ENCODE measurements at regions not wholly inside any gene's neighbourhood (a gene's known extent, or its start where the extent isn't known, plus 50 kb on each side); places are given as distances from the start of the nearest gene placed in this dataset.
A peak's percentile ranks its signal among the peaks of the same experiment; 100 is the strongest.

- H3K4me3 ChIP-seq (ENCODE audit: low read depth, low read length, poor library complexity, severe bottlenecking), result no peak overlapping the region
- ChIA-PET CTCF (no interaction called here), POLR2A (ENCODE audit: low non-redundant PET) (no interaction called here)
- H3K36me3 ChIP-seq (ENCODE audit: insufficient read depth, low read length, poor library complexity, severe bottlenecking), result no peaks in the 10 kb centered on the region
- TF ChIP-seq CTCF (conservative IDR thresholded peaks at IDR 0.05; ENCODE audit: low read depth, low read length), result no peak
- no peaks in the 10 kb centered on the region for H3K27me3 ChIP-seq (replicated peaks; ENCODE audit: insufficient read depth, low read depth, low read length, poor library complexity)
- no TSS peak for BruUV-seq (replicated peaks)
- intact Hi-C loops (cut with micrococcal nuclease; ENCODE audit: unreplicated experiment), result no loop called here
- H3K9me3 ChIP-seq (ENCODE audit: low read depth, low read length, poor library complexity, severe bottlenecking), result no peaks in the 10 kb centered on the region
- H3K4me1 ChIP-seq (ENCODE audit: insufficient read depth, low read length, poor library complexity, severe bottlenecking), result no peaks in the 10 kb centered on the region
- no peak overlapping the region for H3K27ac ChIP-seq (ENCODE audit: low read depth, low read length, poor library complexity, severe bottlenecking)
- no peak for DNase-seq (ENCODE audit: low spot score)
These were observed 654.9 kb upstream of the HS6ST1 start for GRCh38 chr2:128973566-128973965.

- intact Hi-C loops (cut with micrococcal nuclease; ENCODE audit: unreplicated experiment), result no loop called here
- CTCF ChIA-PET, result no interaction called here
- BruUV-seq (replicated peaks), result no TSS peak
These were observed 659.5 kb upstream of the HS6ST1 start for GRCh38 chr2:128978212-128978611.

GRCh38 chr2:128979182-128979581 lies 660.5 kb upstream of the HS6ST1 start:
- no peaks in the 10 kb centered on the region for H3K4me1 ChIP-seq (ENCODE audit: insufficient read depth, low read length, poor library complexity, severe bottlenecking)
- no TSS peak for BruUV-seq (replicated peaks)
- no peak overlapping the region for H3K4me3 ChIP-seq (ENCODE audit: low read depth, low read length, poor library complexity, severe bottlenecking)

More at GRCh38 chr2:128978212-128978611, 659.5 kb upstream of the HS6ST1 start:
- H3K27ac ChIP-seq (ENCODE audit: low read depth, low read length, poor library complexity, severe bottlenecking), result no peak overlapping the region
- no peaks in the 10 kb centered on the region for H3K36me3 ChIP-seq (ENCODE audit: insufficient read depth, low read length, poor library complexity, severe bottlenecking)
- peak; percentile 26 for DNase-seq (ENCODE audit: low spot score)
- no peak overlapping the region for H3K4me3 ChIP-seq (ENCODE audit: low read depth, low read length, poor library complexity, severe bottlenecking)
- H3K9me3 ChIP-seq (ENCODE audit: low read depth, low read length, poor library complexity, severe bottlenecking), result no peaks in the 10 kb centered on the region
- no peaks in the 10 kb centered on the region for H3K27me3 ChIP-seq (replicated peaks; ENCODE audit: insufficient read depth, low read depth, low read length, poor library complexity)
- TF ChIP-seq CTCF (conservative IDR thresholded peaks at IDR 0.05; ENCODE audit: low read depth, low read length), result no peak
- TF ChIP-seq EZH2 (IDR thresholded peaks at IDR 0.05; ENCODE audit: borderline replicate concordance, low read depth, low read length, poor library complexity, severe bottlenecking), result no peak
- H3K4me1 ChIP-seq (ENCODE audit: insufficient read depth, low read length, poor library complexity, severe bottlenecking), result no peaks in the 10 kb centered on the region
- POLR2A ChIA-PET (ENCODE audit: low non-redundant PET), result no interaction called here

More at GRCh38 chr2:128979182-128979581, 660.5 kb upstream of the HS6ST1 start:
- TF ChIP-seq CTCF (conservative IDR thresholded peaks at IDR 0.05; ENCODE audit: low read depth, low read length) (no peak), EZH2 (IDR thresholded peaks at IDR 0.05; ENCODE audit: borderline replicate concordance, low read depth, low read length, poor library complexity, severe bottlenecking) (no peak)
- H3K27me3 ChIP-seq (replicated peaks; ENCODE audit: insufficient read depth, low read depth, low read length, poor library complexity), result no peaks in the 10 kb centered on the region
- DNase-seq (ENCODE audit: low spot score), result peak; percentile 4
- no peaks in the 10 kb centered on the region for H3K9me3 ChIP-seq (ENCODE audit: low read depth, low read length, poor library complexity, severe bottlenecking)
- intact Hi-C loops (cut with micrococcal nuclease; ENCODE audit: unreplicated experiment), result no loop called here
- CTCF ChIA-PET, result no interaction called here
- no peaks in the 10 kb centered on the region for H3K36me3 ChIP-seq (ENCODE audit: insufficient read depth, low read length, poor library complexity, severe bottlenecking)
- no peak overlapping the region for H3K27ac ChIP-seq (ENCODE audit: low read depth, low read length, poor library complexity, severe bottlenecking)
- POLR2A ChIA-PET (ENCODE audit: low non-redundant PET), result no interaction called here

Measured in A673 (cell line).